ENCODE measurements at regions not wholly inside any gene's neighbourhood (a gene's known extent, or its start where the extent isn't known, plus 50 kb on each side); places are given as distances from the start of the nearest gene placed in this dataset.

DNA sequence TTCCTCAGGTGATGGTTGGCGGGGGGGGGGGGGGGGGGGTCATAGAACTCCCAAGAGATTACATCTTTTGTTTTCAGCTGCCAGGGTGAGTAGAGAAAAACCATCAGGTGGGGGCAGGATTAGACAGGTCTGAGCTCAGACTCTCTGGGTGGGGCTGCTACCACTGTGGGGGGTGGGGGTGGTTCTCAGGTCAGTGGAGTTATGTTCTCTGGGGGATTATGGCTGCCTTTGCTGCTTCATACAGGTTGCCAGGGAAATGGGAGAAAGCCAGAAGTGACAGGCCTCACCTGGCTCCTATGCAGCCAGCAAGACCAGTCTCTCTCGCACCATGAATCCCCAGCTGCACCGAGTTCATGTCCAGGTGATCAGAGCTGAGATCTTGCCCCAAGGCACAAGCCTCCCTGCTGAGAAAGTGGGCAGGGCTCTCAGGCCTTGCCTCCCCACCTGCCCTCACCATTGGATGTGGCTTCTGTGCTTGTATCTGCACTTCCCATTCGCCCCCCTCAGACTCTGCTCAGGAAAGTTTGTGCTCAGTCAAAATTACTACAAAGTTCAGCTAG is 828.1 kb downstream of the MCTP2 start:
- ATAC-seq: no peak
- CTCF ChIA-PET: no interaction called here
- no peak for DNase-seq (ENCODE audit: low spot score)
- peaks cover 68% of the 10 kb centered on the region for H3K9me3 Mint-ChIP-seq
- peaks cover 9% of the 10 kb centered on the region for H3K4me1 Mint-ChIP-seq
- POLR2A ChIA-PET: no interaction called here
- H3K4me3 Mint-ChIP-seq: no peak overlapping the region
- peaks cover 41% of the 10 kb centered on the region for H3K36me3 Mint-ChIP-seq
- TF ChIP-seq NR1H2 (CRISPR knock-in tag; IDR thresholded peaks at IDR 0.05): no peak
- no peak for TF ChIP-seq ZNF416 (CRISPR knock-in tag; IDR thresholded peaks at IDR 0.05)
- TF ChIP-seq, protein P1, sequence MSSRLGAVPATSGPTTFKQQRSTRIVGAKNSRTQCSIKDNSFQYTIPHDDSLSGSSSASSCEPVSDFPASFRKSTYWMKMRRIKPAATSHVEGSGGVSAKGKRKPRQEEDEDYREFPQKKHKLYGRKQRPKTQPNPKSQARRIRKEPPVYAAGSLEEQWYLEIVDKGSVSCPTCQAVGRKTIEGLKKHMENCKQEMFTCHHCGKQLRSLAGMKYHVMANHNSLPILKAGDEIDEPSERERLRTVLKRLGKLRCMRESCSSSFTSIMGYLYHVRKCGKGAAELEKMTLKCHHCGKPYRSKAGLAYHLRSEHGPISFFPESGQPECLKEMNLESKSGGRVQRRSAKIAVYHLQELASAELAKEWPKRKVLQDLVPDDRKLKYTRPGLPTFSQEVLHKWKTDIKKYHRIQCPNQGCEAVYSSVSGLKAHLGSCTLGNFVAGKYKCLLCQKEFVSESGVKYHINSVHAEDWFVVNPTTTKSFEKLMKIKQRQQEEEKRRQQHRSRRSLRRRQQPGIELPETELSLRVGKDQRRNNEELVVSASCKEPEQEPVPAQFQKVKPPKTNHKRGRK (CRISPR knock-in tag; IDR thresholded peaks at IDR 0.05; ENCODE audit: borderline replicate concordance): no peak
- no peak for TF ChIP-seq FOXJ3 (CRISPR knock-in tag; IDR thresholded peaks at IDR 0.05; ENCODE audit: borderline replicate concordance)
- TF ChIP-seq, protein P2, sequence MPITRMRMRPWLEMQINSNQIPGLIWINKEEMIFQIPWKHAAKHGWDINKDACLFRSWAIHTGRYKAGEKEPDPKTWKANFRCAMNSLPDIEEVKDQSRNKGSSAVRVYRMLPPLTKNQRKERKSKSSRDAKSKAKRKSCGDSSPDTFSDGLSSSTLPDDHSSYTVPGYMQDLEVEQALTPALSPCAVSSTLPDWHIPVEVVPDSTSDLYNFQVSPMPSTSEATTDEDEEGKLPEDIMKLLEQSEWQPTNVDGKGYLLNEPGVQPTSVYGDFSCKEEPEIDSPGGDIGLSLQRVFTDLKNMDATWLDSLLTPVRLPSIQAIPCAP (CRISPR knock-in tag; IDR thresholded peaks at IDR 0.05): no peak
- TF ChIP-seq NFATC4 (CRISPR knock-in tag; IDR thresholded peaks at IDR 0.05): no peak
- TF ChIP-seq FOXK1 (CRISPR knock-in tag; IDR thresholded peaks at IDR 0.05): no peak
- TF ChIP-seq RELA (CRISPR knock-in tag; IDR thresholded peaks at IDR 0.05; ENCODE audit: borderline replicate concordance): no peak
- TF ChIP-seq, protein P3, sequence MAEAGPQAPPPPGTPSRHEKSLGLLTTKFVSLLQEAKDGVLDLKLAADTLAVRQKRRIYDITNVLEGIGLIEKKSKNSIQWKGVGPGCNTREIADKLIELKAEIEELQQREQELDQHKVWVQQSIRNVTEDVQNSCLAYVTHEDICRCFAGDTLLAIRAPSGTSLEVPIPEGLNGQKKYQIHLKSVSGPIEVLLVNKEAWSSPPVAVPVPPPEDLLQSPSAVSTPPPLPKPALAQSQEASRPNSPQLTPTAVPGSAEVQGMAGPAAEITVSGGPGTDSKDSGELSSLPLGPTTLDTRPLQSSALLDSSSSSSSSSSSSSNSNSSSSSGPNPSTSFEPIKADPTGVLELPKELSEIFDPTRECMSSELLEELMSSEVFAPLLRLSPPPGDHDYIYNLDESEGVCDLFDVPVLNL (CRISPR knock-in tag; IDR thresholded peaks at IDR 0.05; ENCODE audit: borderline replicate concordance, low read depth): no peak
- no peak for TF ChIP-seq TCF7 (CRISPR knock-in tag; IDR thresholded peaks at IDR 0.05; ENCODE audit: low read depth)
- H3K27ac Mint-ChIP-seq: no peak overlapping the region
- H3K27me3 Mint-ChIP-seq (ENCODE audit: low read depth): no peaks in the 10 kb centered on the region

DNA sequence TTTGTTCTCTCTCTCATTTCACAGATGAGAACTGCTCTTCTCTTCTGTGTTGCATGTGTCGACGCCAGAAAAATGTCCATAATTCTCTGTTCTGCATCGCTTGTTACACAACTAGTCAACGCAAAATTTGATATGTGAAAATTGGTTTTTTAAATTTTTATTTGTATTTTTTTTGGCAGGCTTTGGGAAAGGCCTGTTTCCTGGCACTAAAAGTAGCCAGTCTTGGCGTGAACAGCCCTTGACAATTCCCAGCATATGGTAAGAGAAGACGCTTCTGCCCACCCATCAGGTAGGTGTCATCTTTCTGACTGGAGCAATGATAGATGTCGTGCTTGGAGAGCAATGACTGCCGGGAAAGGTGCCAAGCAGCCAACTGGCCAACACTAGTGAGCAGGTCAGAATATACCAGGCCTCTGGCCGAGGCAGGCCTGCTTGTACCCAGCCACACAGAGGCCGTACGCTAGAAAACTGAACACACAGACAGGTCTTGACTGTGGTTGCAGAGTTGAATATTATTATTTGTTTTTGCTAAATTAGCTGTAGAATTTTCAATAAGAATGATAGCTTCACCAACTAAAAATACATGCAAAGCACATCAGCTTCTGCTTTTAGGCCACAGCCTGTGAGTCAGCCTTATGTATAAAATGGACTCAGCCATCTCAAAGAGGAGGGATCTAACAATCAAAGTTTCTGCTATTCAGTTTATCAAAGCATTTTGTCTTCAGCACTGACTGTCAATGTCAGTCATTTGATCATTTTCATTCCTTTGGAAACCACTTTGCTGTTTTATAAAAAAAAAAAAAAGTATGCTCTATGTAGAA is 837.5 kb downstream of the MCTP2 start:
- Mint-ChIP-seq H3K4me1 (no peaks in the 10 kb centered on the region), H3K27me3 (ENCODE audit: low read depth) (no peaks in the 10 kb centered on the region; the same call in 1 of the 2 replicates), H3K4me3 (no peak overlapping the region), H3K9me3 (peaks cover 40% of the 10 kb centered on the region), H3K36me3 (peaks cover 33% of the 10 kb centered on the region), H3K27ac (no peak overlapping the region)
- POLR2A ChIA-PET: no interaction called here
- TF ChIP-seq FOXK1 (CRISPR knock-in tag; IDR thresholded peaks at IDR 0.05) (no peak), ZNF263 (CRISPR knock-in tag; IDR thresholded peaks at IDR 0.05; ENCODE audit: low read depth) (no peak), SP1 (CRISPR knock-in tag; conservative IDR thresholded peaks at IDR 0.05) (no peak), OVOL2 (CRISPR knock-in tag; IDR thresholded peaks at IDR 0.05; ENCODE audit: borderline replicate concordance) (no peak), NR3C1 (CRISPR knock-in tag; conservative IDR thresholded peaks at IDR 0.05; ENCODE audit: low read depth) (no peak), ATF1 (CRISPR knock-in tag; IDR thresholded peaks at IDR 0.05) (no peak), ZNF232 (CRISPR knock-in tag; IDR thresholded peaks at IDR 0.05) (no peak), GTF2I (CRISPR knock-in tag; conservative IDR thresholded peaks at IDR 0.05) (no peak)
- TF ChIP-seq, protein P4, sequence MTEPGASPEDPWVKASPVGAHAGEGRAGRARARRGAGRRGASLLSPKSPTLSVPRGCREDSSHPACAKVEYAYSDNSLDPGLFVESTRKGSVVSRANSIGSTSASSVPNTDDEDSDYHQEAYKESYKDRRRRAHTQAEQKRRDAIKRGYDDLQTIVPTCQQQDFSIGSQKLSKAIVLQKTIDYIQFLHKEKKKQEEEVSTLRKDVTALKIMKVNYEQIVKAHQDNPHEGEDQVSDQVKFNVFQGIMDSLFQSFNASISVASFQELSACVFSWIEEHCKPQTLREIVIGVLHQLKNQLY (CRISPR knock-in tag; IDR thresholded peaks at IDR 0.05): no peak
- TF ChIP-seq, protein P3 (CRISPR knock-in tag; IDR thresholded peaks at IDR 0.05; ENCODE audit: borderline replicate concordance, low read depth): no peak
- TF ChIP-seq, protein P5, sequence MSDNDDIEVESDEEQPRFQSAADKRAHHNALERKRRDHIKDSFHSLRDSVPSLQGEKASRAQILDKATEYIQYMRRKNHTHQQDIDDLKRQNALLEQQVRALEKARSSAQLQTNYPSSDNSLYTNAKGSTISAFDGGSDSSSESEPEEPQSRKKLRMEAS (CRISPR knock-in tag; IDR thresholded peaks at IDR 0.05): no peak
- TF ChIP-seq, protein P6, sequence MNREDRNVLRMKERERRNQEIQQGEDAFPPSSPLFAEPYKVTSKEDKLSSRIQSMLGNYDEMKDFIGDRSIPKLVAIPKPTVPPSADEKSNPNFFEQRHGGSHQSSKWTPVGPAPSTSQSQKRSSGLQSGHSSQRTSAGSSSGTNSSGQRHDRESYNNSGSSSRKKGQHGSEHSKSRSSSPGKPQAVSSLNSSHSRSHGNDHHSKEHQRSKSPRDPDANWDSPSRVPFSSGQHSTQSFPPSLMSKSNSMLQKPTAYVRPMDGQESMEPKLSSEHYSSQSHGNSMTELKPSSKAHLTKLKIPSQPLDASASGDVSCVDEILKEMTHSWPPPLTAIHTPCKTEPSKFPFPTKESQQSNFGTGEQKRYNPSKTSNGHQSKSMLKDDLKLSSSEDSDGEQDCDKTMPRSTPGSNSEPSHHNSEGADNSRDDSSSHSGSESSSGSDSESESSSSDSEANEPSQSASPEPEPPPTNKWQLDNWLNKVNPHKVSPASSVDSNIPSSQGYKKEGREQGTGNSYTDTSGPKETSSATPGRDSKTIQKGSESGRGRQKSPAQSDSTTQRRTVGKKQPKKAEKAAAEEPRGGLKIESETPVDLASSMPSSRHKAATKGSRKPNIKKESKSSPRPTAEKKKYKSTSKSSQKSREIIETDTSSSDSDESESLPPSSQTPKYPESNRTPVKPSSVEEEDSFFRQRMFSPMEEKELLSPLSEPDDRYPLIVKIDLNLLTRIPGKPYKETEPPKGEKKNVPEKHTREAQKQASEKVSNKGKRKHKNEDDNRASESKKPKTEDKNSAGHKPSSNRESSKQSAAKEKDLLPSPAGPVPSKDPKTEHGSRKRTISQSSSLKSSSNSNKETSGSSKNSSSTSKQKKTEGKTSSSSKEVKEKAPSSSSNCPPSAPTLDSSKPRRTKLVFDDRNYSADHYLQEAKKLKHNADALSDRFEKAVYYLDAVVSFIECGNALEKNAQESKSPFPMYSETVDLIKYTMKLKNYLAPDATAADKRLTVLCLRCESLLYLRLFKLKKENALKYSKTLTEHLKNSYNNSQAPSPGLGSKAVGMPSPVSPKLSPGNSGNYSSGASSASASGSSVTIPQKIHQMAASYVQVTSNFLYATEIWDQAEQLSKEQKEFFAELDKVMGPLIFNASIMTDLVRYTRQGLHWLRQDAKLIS (CRISPR knock-in tag; IDR thresholded peaks at IDR 0.05; ENCODE audit: borderline replicate concordance): no peak
- no peak for ATAC-seq
- CTCF ChIA-PET: no interaction called here
- no peak for DNase-seq (ENCODE audit: low spot score)
